ENCODE measurements at regions not wholly inside any gene's neighbourhood (a gene's known extent, or its start where the extent isn't known, plus 50 kb on each side); places are given as distances from the start of the nearest gene placed in this dataset.
"Not testable (repeated sequence)": the region's sequence is repeated elsewhere in the genome, so short reads cannot be mapped to it uniquely, and the experiment has no call there.

DNA sequence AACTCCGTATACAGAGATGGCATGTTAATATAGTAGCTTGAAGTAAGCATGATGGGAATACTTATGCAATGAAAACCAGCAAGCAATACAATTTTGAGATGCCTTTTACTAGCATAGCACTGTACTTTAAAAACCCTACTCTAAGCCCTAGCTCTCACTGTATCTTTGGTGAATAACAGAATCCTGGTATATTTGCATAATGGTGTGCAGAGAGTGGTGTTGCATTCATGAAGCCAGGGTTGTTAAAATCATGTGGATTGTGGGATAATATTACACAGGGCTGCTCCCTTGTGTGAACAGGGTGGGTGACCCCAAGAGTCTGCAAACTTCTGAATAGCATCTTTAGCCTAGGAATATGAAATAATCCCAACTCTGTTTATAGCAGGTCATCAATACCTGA lies 105.2 kb upstream of the BMP2 start:
- DNase-seq (ENCODE audit: low spot score) = no peak

DNA sequence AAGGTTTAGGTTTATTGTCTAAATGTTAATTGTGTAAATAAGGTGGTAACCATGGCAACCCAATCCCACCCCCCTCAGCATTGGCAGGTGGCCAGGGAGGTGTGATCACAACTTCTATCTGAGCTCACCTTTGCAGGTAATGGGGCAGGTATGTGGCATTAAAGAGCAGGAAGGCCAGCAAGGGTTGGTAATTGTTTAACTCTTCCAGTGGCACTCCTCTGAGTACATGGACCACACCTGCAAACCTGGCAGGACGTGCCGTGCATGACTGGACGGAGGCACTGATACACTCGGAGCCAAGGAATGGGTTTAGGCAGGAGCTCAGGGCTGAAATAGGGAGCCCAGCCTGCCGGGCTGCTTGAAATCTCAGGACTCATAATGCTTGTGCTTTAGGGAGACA lies 107.0 kb upstream of the BMP2 start:
- DNase-seq (ENCODE audit: low spot score) = no peak

DNA sequence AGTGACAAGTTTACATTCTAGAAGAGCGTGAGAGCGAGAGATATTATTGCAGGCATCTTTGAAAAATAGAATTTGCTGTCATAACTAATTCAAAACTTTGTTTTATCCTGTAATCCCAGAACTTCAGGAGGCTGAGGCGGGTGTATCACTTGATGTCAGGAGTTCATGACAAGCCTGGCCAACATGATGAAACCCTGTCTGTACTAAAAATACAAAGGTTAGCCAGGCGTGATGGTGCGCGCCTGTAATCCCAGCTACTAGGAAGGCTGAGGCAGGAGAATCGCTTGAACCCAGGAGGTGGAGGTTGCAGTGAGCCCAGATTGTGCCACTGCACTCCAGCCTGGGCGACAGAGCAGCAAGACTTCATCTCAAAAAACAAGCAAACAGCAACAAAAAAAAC lies 108.6 kb upstream of the BMP2 start:
- not testable (repeated sequence) for DNase-seq (ENCODE audit: low spot score)

DNA sequence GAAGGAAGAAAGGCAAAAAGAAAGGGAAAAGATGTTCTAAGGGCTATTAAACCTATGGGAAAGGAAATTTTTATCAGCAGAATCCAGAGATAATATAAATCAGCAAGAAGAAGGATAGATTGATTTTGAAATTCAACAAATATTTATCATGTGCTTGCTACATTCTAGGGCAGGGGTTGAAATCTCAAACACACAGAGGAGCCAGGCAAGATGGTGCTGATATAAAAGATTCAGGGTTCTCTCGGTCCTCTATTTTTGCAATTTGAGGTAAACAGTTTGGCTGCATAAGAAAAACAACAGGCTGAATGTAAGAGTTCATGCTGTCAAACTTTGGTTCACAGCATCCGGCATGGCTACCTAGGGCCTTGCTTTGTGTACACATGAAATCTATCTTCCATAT lies 109.6 kb upstream of the BMP2 start:
- DNase-seq (ENCODE audit: low spot score) = no peak

DNA sequence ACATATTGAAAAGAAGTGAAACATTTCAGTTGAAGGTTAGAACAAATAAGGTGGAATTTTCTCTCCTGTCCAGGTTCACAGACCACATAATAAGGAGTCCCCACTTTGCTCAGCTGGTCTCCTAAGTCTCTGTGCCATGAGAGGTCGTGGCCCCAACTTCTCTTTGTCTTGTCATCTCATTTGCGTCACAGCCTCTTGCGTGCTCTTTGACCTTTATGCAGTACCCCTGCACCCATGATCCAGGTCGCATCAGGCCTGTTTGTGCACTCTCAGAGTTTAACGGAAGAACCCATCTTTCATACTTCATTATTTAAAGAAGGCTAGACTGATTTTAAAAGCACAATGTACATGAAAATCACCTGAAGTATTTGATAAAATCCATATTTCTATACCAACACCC lies 110.4 kb upstream of the BMP2 start:
- no peak for DNase-seq (ENCODE audit: low spot score)

DNA sequence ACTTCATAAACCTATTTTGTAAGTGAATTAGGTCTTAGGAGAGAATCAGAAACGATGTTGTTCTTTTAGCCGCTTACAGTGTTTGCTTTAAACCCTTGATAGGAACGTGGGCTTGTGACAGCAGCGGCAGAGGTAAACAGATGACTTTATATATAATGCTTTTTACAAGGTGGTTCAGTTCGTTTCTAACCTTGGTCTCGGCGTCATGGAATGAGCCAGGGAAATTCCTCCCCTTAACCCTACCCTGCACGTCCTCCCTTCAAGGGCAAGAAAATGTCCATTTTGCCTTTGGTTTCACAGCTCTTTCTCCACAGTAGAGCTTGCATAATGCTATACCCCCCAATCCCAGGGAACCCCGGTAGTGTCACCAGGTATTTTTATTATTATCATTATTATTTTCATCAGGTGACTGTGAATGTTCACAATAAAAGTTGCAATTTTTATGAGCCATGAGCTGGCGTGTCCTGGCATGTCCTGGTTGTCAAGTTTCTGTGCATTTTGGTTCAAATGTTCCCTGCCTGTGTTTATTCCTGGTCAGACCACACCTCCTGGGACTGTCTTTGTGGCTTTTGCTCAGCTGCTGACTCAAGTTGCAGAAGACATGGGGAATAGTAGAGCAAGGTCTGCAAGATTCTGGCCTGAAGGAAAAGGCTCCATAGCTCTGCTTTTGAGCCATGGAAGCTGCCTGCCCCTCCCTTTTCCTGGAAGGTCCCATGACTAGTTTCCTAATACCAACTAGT lies 112.8 kb upstream of the BMP2 start:
- no peak for DNase-seq (ENCODE audit: low spot score)

DNA sequence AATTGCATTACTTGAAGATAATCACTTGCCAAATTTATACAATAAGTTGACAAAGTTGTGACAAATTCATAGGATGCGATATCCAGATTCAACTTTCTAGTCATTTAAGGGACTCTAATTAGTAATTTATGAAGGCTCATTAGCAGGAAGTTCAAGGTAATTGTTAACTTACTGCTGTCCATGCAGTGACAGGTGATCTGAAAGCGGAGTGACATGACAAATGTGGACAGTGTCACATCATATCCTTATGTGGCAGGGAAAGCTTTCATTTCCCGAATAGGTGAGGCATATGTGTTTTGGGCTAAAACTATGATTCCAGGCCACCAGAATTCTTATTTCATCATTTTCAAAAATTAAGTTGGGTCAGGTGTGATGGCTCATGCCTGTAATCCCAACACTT lies 115.9 kb upstream of the BMP2 start:
- no peak for DNase-seq (ENCODE audit: low spot score)

DNA sequence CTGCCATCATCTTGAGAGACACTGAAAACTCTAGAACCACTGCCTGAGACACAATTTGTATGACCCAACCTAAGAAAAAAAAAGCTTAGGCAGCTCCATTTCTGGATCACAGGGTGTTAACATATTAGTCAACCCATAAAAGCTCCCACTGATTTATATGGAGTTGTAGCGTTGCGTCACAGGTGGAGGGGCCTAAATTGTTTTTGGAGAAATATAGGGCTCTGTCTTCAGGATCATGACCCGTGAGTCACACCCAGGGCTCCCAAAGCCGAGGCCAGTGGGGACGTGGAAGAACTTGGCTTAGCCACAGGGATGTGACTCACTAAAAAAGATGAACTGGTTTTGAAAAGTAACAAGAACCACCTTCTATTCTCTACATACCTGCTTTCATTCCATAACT lies 116.5 kb upstream of the BMP2 start:
- DNase-seq (ENCODE audit: low spot score) = no peak

DNA sequence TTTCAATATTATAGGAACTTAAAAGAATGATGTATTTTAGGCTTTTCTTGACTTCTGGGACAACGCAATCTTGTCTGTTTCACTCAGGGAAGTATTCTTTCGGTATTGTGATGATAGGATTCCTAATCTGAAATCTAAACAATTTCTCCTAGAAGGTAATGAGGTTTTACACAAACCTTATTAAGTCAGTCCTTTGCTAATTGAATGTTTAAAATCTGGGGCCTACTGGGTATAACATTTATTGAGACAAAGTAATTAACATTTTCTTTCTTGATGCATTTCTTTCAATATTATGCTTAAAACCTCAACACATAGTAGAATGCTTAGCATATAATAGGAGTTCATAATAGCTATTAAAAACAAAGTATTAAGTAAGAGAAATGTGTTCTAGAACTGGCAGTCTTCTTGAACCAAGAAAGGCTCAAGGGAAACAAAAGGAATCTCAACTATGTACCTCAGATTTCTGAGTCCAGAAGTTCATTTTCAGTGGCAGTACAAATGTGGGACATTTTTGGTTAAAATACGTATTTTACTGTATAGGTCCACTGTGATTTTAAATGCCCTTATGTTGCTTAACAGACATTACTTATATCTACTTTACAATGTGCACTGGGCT lies 121.4 kb upstream of the BMP2 start:
- no peak for DNase-seq (ENCODE audit: low spot score)

DNA sequence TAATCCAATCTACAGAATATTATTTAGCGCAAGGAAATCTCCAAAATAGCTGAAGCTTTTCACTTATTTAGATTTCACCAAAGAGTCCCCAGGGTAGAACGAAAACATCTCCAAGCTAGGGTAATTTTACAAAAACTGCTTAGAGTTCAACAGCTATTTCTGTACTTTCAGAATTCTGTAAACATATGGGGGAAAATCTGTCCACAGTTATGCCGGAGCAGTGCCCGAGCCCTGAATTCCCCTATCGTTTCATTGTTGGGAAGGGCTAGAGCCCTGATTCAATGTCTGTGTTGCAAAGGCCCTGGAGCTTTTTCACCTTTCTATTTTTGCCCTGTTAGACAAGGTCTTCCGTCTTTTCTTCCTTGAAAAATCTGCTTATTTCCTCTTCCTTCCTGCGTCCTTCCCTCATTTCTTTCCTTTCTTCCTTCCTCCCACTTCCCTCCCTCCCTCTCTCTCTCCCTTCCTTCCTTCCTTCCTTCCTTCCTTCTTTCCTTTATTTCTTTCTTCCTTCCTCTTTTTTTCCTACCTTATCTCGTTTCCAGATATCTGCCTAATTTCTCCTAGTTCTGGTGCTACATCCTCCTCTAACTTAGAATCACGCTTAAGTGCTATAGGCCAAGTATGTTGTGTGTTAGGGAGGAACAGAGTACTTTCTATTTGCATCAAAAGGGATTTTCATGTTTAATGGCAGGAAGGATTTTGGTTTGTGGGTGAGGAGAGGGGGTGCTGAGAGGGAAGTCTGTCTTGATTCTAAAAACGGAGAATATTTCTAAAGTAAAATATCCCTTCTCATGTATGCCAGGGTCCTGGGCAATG lies 122.5 kb upstream of the BMP2 start:
- no peak for DNase-seq (ENCODE audit: low spot score)

DNA sequence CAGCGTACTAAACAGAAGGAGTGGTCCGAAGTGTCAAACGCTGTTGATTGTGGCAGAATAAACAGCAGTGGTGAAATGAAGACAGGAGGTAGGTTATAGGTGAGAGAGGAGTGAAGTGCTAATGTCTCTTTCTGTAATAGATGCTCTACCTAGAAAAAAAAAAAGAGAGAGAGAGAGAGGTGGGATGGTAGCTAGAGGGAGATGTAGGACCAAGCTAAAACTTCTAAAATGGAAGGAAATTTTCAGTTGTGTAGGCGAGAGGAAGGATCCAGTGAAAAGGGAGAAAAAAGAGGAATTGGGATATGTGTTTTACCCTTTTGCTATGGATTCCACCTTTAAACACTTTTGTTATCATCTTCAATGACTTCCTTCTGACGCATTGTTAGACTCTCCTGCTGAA lies 126.5 kb upstream of the BMP2 start:
- no peak for DNase-seq (ENCODE audit: low spot score)

DNA sequence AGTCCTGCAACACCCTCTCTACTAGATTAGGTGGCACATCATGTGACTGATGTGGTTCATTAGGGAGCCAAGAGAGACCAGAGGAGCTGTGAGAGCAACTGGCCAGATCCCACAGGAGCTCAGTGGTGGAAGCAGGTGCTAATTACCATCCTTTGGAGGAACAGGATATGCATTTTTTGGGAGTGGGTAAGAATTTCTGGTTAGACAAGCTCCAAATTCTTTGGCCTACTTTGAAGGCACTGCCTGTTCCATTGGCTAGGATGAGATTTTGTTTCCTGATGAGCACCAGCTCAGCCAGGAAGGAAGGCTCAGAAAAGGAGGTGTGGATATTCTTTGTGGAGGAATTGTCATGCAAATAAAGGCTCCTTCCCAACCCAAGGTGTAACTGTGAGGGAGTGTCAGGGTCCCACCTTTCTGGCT lies 130.3 kb upstream of the BMP2 start:
- DNase-seq (ENCODE audit: low spot score) = no peak

DNA sequence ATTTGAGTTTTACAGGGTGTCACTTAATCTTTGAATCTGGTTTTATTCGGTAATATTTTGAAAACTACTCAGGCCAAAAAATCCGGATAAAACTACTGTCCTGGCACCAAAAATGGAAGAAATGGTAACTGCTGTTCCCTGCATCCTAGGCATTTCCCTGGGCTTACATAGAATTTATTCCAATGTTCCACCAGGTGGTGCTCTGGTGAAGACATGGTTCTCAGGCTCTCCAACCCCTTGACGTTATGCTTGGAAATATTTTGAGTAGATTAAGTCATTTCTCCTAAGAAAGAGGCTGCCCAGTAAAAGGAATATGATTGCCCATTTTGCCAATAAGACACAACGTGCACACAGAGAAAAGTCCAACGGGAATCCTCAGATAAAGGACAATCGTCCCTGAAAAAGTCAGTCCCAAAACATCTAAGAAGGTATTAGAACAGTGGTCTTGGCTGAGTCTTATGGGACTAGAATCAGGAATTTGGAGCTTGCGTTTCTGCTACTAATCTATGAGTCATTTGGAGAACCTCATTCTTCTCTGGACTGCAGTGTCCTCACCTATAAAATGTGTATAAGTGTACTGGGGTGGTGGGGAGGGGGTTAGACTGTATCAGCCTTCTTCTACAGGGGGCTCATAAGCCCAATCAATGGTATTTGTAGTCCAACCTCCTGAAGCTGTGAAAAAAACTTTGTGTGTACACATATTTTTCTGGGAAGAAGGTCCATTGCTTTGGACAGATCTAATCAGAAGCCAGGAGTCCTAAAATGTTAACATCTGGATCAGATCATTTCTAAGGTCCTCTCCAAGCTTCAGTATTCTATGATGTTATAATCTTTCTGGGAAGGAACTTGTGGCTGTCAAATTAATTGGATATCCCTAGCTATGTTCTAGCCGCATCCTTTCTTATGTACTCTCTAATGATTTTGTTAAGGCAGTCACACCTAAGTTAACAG lies 131.0 kb upstream of the BMP2 start:
- peak; percentile 58 for DNase-seq (ENCODE audit: low spot score)

DNA sequence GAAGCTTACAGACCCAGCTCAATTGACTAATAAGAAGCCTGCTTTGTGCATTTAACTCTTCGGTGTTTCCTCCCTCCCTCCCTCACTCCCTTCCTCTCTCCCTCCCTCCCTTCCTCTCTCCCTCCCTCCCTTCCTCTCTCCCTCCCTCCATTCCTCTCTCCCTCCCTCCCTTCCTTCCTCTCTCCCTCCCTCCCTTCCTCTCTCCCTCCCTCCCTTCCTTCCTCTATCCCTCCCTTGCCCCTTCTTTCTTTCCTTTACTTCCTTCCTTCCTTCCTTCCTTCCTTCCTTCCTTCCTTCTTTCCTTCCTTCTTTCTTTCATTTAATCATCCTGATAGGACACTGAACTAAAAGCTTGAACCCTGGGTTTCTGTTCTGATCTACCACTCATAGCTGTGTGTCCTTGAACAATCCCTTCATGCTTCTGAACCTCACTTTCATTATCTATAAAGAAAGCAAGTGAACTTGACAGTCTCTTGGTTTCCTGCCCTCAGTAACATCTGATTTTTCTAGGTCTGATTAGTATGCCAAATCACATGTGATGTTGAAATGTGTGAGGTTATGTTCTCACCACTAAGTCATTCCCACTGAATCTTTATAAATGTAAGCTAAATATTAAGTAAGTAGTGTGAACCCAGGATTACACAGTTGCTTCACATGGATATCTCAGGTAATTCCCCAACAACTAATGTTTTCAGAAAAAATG lies 132.3 kb upstream of the BMP2 start:
- DNase-seq (ENCODE audit: low spot score) = no peak

DNA sequence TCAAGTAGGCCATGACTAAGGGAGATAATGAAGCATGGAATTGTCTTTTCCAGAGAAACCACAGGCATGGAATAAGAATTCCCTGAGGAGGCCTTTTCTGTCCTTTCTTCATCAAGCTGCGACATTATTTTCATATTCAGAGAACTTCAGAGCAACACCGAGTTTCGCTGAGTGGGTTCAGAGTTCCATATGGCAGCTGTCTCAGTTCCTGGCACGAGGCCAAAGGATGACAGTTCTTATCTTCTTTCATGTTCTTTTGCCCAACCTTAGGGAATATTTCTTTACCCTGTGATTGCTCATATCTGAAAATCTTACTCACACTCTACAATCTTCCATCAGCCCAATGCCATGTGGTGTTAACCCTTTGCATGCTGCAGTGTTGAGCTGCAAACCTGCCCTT lies 135.3 kb upstream of the BMP2 start:
- DNase-seq (ENCODE audit: low spot score) = no peak

DNA sequence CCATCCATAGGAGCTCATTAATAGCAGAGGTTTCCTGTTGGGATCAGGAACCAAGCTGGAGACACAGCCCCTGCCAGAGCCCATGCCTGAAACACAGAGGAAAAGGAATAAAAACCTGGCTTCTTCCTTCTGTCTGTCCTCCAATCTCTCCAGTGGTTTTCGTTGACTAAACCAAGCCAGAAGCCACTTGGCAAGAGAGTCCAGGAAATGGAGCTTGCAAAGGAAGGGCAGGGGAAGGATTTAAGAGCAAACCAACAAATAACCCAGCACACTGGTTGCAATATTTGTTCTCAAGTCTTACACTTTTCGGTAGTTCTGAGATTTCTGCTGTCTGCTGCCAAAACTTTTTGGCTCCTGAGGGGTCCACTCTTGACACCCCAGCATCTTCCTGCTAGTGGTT lies 137.0 kb upstream of the BMP2 start:
- DNase-seq (ENCODE audit: low spot score) = no peak

DNA sequence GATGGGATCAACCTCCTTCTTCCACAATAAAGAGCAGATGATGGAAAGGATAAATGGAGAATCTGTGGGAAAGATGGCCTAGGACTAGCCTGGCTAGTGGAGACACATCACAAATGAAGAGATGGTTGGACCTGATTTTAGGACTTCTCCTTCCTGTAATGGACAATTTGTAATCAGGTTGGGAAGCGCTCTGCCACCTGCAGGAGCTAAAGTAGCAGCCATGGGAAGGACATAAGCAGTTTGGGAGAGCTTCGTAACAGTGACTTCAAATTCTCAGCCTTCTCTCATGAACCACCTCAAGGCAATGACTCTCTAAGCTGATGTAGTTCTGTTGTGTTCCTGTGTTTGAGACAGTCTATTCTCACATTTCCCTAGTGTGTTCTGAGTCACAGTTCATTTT lies 137.9 kb upstream of the BMP2 start:
- DNase-seq (ENCODE audit: low spot score) = no peak

DNA sequence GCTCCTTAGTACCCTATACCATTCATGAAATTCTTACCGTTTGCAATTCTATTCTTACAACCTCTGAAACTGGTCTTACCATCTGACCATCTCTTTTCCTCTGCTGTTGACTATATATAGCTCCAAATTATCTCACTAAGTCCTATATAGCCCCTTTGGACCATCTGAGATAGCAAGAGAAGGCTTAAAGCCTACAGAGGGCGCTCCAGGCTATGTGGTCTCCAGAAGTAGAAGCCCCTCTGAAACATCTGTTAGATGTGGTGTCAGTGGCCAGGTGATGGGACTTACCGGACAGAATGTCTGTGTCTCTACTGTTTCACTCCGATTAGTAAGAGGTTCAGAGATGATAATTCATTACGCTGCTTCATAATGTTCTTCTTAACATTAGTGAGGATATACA lies 140.7 kb upstream of the BMP2 start:
- no peak for DNase-seq (ENCODE audit: low spot score)

DNA sequence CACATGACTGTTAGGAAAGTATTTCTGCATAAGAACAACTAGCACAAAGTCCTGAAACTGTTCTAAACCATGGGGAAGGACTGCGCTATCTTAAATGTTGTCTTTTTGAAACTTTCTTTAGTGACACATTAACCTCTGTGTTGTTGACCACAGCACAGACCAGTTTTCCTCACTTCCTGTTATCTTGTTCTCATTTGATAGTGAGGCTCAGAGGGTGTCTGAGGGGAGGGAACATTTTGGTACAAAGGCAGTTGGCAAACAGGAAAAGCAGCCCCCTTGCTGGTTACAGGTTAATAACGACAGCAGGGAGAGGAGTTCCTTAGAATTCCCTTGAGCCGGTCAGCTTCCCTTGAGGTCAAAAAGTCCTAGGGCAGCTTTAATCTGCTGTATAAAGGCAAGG lies 143.5 kb upstream of the BMP2 start:
- no peak for DNase-seq (ENCODE audit: low spot score)

DNA sequence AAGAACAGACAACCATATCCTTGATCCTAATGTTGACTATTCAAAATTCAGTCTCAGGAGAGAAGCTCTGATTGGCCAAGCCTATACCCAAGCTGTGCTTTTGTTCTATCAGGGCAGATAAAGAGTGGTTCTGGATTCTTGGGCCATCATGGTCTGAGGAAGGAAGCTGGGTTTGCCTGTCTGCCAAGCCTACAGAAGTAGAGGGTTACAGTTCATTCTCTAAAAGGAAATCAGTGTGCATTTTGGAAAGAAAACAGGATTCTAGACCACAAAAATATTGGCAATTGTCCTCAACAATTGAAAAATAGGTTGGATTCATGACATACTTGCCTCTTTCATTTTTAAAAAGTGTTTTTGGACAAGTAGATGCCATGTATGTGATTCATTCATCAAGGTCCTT lies 145.4 kb upstream of the BMP2 start:
- DNase-seq (ENCODE audit: low spot score) = no peak

DNA sequence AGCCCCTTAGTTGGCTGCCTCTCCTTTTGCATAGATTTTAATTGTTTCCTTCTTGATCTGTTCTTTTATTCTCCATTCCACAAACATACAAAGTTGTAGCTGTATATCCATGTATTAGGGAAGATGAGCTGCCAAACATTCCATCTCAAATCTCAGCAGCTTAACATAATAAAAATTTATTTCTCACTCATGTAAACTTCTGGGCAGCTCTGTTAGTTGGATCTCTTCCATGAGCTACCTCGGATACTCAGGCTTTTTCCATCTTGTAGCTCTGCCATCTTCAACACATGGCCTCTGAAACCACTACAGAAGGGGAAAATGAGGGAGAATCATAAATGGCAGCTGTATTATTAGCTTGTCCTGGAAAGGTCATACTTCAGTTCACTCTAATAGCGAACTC lies 149.4 kb upstream of the BMP2 start:
- DNase-seq (ENCODE audit: low spot score) = no peak

DNA sequence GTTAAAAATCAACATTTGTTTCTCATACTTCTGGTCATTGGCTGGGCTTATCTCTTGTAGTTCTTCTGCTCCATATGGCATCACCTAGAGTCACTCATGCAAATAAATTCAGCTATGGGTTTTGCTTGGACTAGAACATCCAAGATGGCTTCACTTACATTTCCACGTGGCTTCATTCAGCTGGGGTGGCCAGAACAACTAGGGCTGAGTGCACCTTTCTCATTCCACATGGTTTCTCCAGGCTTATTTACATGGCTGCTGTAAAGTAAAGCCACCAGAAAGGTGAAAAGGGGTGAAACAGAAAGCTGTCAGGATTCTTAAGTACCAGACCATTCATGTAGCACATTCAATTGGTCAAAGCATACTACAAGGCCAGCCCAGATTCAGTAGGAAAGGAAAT lies 151.1 kb upstream of the BMP2 start:
- no peak for DNase-seq (ENCODE audit: low spot score)
